Fibroblast of lung (primary cell): ENCODE measurements at regions not wholly inside any gene's neighbourhood (a gene's known extent, or its start where the extent isn't known, plus 50 kb on each side); places are given as distances from the start of the nearest gene placed in this dataset.

Experiments
- EZH2 ChIP-seq: IDR thresholded peaks from 2 replicates; pipeline ENCODE4 v1.5.1; 2012; ENCODE audit warnings: low read length, control low read depth, mild to moderate bottlenecking; ENCODE audit errors: missing control alignments
- TF ChIP-seq, protein P1 (sequence below), 2 donors: IDR thresholded peaks in 1 of 2; conservative IDR thresholded peaks in 1 of 2; 1 replicate in 1 of 2; 2 replicates in 1 of 2; pipeline ENCODE4 v1.5.1; 2011 to 2012; ENCODE audit warnings: low read length in 2 of 2, control low read depth in 1 of 2, inconsistent platforms in 1 of 2, low read depth in 1 of 2, mild to moderate bottlenecking in 1 of 2

GRCh38 chr7:84532196-84532595 is 337.6 kb upstream of the SEMA3A start:
- TF ChIP-seq, protein P1, sequence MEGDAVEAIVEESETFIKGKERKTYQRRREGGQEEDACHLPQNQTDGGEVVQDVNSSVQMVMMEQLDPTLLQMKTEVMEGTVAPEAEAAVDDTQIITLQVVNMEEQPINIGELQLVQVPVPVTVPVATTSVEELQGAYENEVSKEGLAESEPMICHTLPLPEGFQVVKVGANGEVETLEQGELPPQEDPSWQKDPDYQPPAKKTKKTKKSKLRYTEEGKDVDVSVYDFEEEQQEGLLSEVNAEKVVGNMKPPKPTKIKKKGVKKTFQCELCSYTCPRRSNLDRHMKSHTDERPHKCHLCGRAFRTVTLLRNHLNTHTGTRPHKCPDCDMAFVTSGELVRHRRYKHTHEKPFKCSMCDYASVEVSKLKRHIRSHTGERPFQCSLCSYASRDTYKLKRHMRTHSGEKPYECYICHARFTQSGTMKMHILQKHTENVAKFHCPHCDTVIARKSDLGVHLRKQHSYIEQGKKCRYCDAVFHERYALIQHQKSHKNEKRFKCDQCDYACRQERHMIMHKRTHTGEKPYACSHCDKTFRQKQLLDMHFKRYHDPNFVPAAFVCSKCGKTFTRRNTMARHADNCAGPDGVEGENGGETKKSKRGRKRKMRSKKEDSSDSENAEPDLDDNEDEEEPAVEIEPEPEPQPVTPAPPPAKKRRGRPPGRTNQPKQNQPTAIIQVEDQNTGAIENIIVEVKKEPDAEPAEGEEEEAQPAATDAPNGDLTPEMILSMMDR (conservative IDR thresholded peaks at IDR 0.05 in 1 of 2, IDR thresholded peaks at IDR 0.05 in 1 of 2; ENCODE audit: low read depth in 1 of 2, low read length in 2 of 2) = no peak
- no peak for TF ChIP-seq EZH2
